ENCODE measurements at regions not wholly inside any gene's neighbourhood (a gene's known extent, or its start where the extent isn't known, plus 50 kb on each side); places are given as distances from the start of the nearest gene placed in this dataset.

DNA sequence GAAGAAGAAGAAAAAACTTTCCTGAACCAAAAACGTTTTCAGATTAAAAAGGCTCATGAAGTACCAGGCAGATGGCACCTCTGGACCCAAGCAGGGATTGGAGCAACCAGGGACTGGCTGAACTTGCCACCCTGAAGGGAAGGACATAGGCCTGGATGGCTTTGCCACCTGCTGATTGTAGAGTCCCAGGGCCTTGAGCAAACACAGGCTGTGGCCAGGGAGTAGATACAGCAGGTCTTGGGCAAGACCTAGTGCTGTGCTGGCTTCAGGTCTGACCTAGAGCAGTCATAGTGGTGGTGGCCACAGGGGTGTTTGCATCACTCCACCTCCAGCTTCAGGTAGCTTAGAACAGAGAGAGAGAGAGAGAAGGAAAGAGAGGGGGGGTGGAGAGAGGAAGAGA lies 176.7 kb upstream of the FOXN2 start:
- CTCF ChIA-PET (ENCODE audit: low intra/inter-chr PET ratio, low total read pairs): no interaction called here
- DNase-seq (ENCODE audit: low spot score): peak; percentile 16
- 0 out of 2 replicates have a peak, but pooled peaks have one; percentile 23 for TF ChIP-seq ZFX (CRISPR knock-in tag; IDR thresholded peaks at IDR 0.05; ENCODE audit: low read depth)
- TF ChIP-seq CEBPB (IDR thresholded peaks at IDR 0.05; ENCODE audit: borderline replicate concordance, low read depth, low read length): peak; percentile 89
- peak; percentile 70 for TF ChIP-seq CEBPG (CRISPR knock-in tag; IDR thresholded peaks at IDR 0.05)
- TF ChIP-seq, protein P1, sequence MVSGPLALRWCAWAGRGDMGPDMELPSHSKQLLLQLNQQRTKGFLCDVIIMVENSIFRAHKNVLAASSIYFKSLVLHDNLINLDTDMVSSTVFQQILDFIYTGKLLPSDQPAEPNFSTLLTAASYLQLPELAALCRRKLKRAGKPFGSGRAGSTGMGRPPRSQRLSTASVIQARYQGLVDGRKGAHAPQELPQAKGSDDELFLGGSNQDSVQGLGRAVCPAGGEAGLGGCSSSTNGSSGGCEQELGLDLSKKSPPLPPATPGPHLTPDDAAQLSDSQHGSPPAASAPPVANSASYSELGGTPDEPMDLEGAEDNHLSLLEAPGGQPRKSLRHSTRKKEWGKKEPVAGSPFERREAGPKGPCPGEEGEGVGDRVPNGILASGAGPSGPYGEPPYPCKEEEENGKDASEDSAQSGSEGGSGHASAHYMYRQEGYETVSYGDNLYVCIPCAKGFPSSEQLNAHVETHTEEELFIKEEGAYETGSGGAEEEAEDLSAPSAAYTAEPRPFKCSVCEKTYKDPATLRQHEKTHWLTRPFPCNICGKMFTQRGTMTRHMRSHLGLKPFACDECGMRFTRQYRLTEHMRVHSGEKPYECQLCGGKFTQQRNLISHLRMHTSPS (CRISPR knock-in tag; IDR thresholded peaks at IDR 0.05; ENCODE audit: low read depth): peak; percentile 29; the same call in 1 of the 2 replicates
- TF ChIP-seq, protein P2, sequence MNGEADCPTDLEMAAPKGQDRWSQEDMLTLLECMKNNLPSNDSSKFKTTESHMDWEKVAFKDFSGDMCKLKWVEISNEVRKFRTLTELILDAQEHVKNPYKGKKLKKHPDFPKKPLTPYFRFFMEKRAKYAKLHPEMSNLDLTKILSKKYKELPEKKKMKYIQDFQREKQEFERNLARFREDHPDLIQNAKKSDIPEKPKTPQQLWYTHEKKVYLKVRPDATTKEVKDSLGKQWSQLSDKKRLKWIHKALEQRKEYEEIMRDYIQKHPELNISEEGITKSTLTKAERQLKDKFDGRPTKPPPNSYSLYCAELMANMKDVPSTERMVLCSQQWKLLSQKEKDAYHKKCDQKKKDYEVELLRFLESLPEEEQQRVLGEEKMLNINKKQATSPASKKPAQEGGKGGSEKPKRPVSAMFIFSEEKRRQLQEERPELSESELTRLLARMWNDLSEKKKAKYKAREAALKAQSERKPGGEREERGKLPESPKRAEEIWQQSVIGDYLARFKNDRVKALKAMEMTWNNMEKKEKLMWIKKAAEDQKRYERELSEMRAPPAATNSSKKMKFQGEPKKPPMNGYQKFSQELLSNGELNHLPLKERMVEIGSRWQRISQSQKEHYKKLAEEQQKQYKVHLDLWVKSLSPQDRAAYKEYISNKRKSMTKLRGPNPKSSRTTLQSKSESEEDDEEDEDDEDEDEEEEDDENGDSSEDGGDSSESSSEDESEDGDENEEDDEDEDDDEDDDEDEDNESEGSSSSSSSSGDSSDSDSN (CRISPR knock-in tag; IDR thresholded peaks at IDR 0.05): peak; percentile 22; the same call in 1 of the 2 replicates
- peak; percentile 47; the same call in 1 of the 2 replicates for TF ChIP-seq ZNF12 (CRISPR knock-in tag; IDR thresholded peaks at IDR 0.05)
- no peak for TF ChIP-seq CBX2 (IDR thresholded peaks at IDR 0.05; ENCODE audit: low read depth, low read length)
- TF ChIP-seq CBX2 (CRISPR knock-in tag; IDR thresholded peaks at IDR 0.05; ENCODE audit: low read depth): no peak
- peak; percentile 83 for TF ChIP-seq ZNF644 (CRISPR knock-in tag; IDR thresholded peaks at IDR 0.05; ENCODE audit: low read depth)
- no peak for TF ChIP-seq JUNB (CRISPR knock-in tag; IDR thresholded peaks at IDR 0.05; ENCODE audit: borderline replicate concordance)
- TF ChIP-seq GATAD2A (CRISPR knock-in tag; IDR thresholded peaks at IDR 0.05): 0 out of 2 replicates have a peak, but pooled peaks have one; percentile 32
- TF ChIP-seq FOXA1 (IDR thresholded peaks at IDR 0.05): no peak
- TF ChIP-seq FOXA1 (CRISPR knock-in tag; IDR thresholded peaks at IDR 0.05): peak; percentile 79
- TF ChIP-seq, protein P3, sequence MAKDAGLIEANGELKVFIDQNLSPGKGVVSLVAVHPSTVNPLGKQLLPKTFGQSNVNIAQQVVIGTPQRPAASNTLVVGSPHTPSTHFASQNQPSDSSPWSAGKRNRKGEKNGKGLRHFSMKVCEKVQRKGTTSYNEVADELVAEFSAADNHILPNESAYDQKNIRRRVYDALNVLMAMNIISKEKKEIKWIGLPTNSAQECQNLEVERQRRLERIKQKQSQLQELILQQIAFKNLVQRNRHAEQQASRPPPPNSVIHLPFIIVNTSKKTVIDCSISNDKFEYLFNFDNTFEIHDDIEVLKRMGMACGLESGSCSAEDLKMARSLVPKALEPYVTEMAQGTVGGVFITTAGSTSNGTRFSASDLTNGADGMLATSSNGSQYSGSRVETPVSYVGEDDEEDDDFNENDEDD (CRISPR knock-in tag; IDR thresholded peaks at IDR 0.05; ENCODE audit: borderline replicate concordance): no peak
- 0 out of 2 replicates have a peak, but pooled peaks have one; percentile 24 for TF ChIP-seq HNRNPL (IDR thresholded peaks at IDR 0.05; ENCODE audit: low read depth, low read length)
- no peak for TF ChIP-seq AKAP8 (CRISPR knock-in tag; IDR thresholded peaks at IDR 0.05)
- TF ChIP-seq, protein P4, sequence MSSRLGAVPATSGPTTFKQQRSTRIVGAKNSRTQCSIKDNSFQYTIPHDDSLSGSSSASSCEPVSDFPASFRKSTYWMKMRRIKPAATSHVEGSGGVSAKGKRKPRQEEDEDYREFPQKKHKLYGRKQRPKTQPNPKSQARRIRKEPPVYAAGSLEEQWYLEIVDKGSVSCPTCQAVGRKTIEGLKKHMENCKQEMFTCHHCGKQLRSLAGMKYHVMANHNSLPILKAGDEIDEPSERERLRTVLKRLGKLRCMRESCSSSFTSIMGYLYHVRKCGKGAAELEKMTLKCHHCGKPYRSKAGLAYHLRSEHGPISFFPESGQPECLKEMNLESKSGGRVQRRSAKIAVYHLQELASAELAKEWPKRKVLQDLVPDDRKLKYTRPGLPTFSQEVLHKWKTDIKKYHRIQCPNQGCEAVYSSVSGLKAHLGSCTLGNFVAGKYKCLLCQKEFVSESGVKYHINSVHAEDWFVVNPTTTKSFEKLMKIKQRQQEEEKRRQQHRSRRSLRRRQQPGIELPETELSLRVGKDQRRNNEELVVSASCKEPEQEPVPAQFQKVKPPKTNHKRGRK (CRISPR knock-in tag; IDR thresholded peaks at IDR 0.05): 0 out of 2 replicates have a peak, but pooled peaks have one; percentile 51
- TF ChIP-seq TAF1 (CRISPR knock-in tag; IDR thresholded peaks at IDR 0.05): no peak
- 0 out of 2 replicates have a peak, but pooled peaks have one; percentile 22 for TF ChIP-seq KDM1A (CRISPR knock-in tag; IDR thresholded peaks at IDR 0.05)

More for the DNA sequence above, 176.7 kb upstream of the FOXN2 start:
- Histone ChIP-seq H3K9me3 (ENCODE audit: low read length) (no peaks in the 10 kb centered on the region), H2AFZ (ENCODE audit: low read length) (no peak overlapping the region), H4K20me1 (ENCODE audit: insufficient read depth, low read length) (no peaks in the 10 kb centered on the region), H3K27ac (ENCODE audit: extremely low read length, insufficient read depth, low read length) (no peak overlapping the region), H3K36me3 (replicated peaks in 1 of 2; ENCODE audit: control insufficient read depth in 1 of 2, insufficient read depth in 2 of 2, low read length in 2 of 2) (no peaks in the 10 kb centered on the region), H3K79me2 (ENCODE audit: insufficient read depth, low read length) (no peaks in the 10 kb centered on the region), H3K4me2 (ENCODE audit: low read depth, low read length) (no peak overlapping the region), H3K4me1 (ENCODE audit: insufficient read depth, low read length) (no peaks in the 10 kb centered on the region), H3K4me3 (replicated peaks in 1 of 3; ENCODE audit: insufficient read depth in 1 of 3, low read depth in 2 of 3, low read length in 3 of 3) (no peak overlapping the region), H3K27me3 (ENCODE audit: control insufficient read depth in 1 of 2, insufficient read depth in 2 of 2, low read length in 2 of 2) (no peaks in the 10 kb centered on the region), H3K9ac (ENCODE audit: insufficient read depth, low read depth, low read length) (no peak overlapping the region)
- POLR2A ChIA-PET: no interaction called here
- ATAC-seq (peak; percentile 99), FAIRE-seq (no peak)
- WGBS (ENCODE audit: low lambda C conversion rate): 6% methylated on average over 1 of the region's 1 CpG
- in situ Hi-C loops (cut with HindIII; ENCODE audit: extremely low pct_ligation_motif_present, low pct_unique_long_range_greater_than_20kb): no loop called here
- BruUV-seq (replicated peaks): no TSS peak
- intact Hi-C loops (cut with micrococcal nuclease; ENCODE audit: unreplicated experiment): no loop called here
